Kidney (tissue), 13 donors: ENCODE measurements at regions not wholly inside any gene's neighbourhood (a gene's known extent, or its start where the extent isn't known, plus 50 kb on each side); places are given as distances from the start of the nearest gene placed in this dataset.
A peak's percentile ranks its signal among the peaks of the same experiment; 100 is the strongest.

Experiments used
- DNase-seq, 5 donors: peaks; one replicate each; pipeline ENCODE4 v3.0.0-alpha.2; 2013 to 2020
- FAIRE-seq: peaks from 2 replicates; lab custom pipeline; 2012; peaks lifted over from hg19 to GRCh38; lab: Jason Lieb, UNC
- H3K27ac ChIP-seq, 2 donors: one replicate each; pipeline ENCODE4 v1.7.0; 2013; ENCODE audit warnings: low read depth in 2 of 2, low read length in 2 of 2, inconsistent platforms in 1 of 2
- H3K27me3 ChIP-seq: one replicate; pipeline ENCODE4 v1.7.1; 2013; ENCODE audit warnings: low read length, inconsistent platforms; ENCODE audit not compliant: control insufficient read depth, insufficient read depth
- H3K36me3 ChIP-seq, 3 donors: one replicate each; pipeline versions ENCODE4 v1.7.0 to v1.7.1; 2013; ENCODE audit warnings: low read length in 3 of 3, control low read depth in 1 of 3, inconsistent platforms in 1 of 3; ENCODE audit not compliant: insufficient read depth in 3 of 3, control insufficient read depth in 2 of 3
- H3K4me1 ChIP-seq, 3 donors: one replicate each; pipeline versions ENCODE4 v1.7.0 to v1.7.1; 2013; ENCODE audit warnings: low read length in 3 of 3, inconsistent platforms in 1 of 3, low read depth in 1 of 3; ENCODE audit not compliant: control insufficient read depth in 2 of 3, insufficient read depth in 2 of 3
- H3K4me3 ChIP-seq, 3 donors: one replicate each; pipeline versions ENCODE4 v1.7.0 to v1.8.1; 2013; ENCODE audit warnings: low read length in 3 of 3, control low read depth in 1 of 3, inconsistent platforms in 1 of 3
- H3K9ac ChIP-seq, 3 donors: one replicate each; pipeline versions ENCODE4 v1.7.0 to v1.7.1; 2013; ENCODE audit warnings: low read length in 3 of 3, control low read depth in 1 of 3, inconsistent platforms in 1 of 3
- H3K9me3 ChIP-seq, 3 donors: one replicate each; pipeline versions ENCODE4 v1.7.0 to v1.7.1; 2013; ENCODE audit warnings: low read length in 3 of 3, control low read depth in 1 of 3, inconsistent platforms in 1 of 3; ENCODE audit not compliant: control insufficient read depth in 2 of 3, insufficient read depth in 1 of 3
- CTCF ChIP-seq: IDR thresholded peaks from 3 replicates; pipeline ENCODE4 v1.5.1; 2012; ENCODE audit warnings: mild to moderate bottlenecking, moderate library complexity, borderline replicate concordance; ENCODE audit not compliant: insufficient read depth; ENCODE audit errors: extremely low read depth
- intact Hi-C: fragments of 100-400 bp; cut with DNase I; formaldehyde crosslinking; loops from one replicate; pipeline ENCODE4 v1.11.1; 2022
- donor health status: control.
- donor health status: control.
- donor health status: control.
- donor health status: control.
- donor health status: control.
- donor health status: DM: yes; HTN: yes; CAD: no.
- donor health status: Normal renal cell carcinoma (clear cell type).

GRCh38 chr5:172545291-172545801, 91.0 kb upstream of the SH3PXD2B start:
- Histone ChIP-seq H3K27ac (no peak overlapping the region), H3K9me3 (no peaks in the 10 kb centered on the region), H3K4me1 (peaks cover 0 to 3% (median 0%) of the 10 kb centered on the region in 3 donors), H3K4me3 (no peak overlapping the region), H3K36me3 (no peaks in the 10 kb centered on the region), H3K27me3 (no peaks in the 10 kb centered on the region), H3K9ac (no peak overlapping the region)
- intact Hi-C loops = no loop called here
- no peak for FAIRE-seq
- peak in 1 of 5 donors; percentile 31 for DNase-seq
- no peak for TF ChIP-seq CTCF

- DNase-seq = peak in 1 of 5 donors; percentile 16
- no peak for FAIRE-seq
Observed at GRCh38 chr5:172544371-172545095, 90.2 kb upstream of the SH3PXD2B start.

GRCh38 chr5:172543484-172544298, 89.4 kb upstream of the SH3PXD2B start:
- DNase-seq (peak in 1 of 5 donors; percentile 22), FAIRE-seq (no peak)
- intact Hi-C loops = no loop called here
- H3K4me1 ChIP-seq = no peaks in the 10 kb centered on the region
- H3K9ac ChIP-seq = no peak overlapping the region
- no peaks in the 10 kb centered on the region for H3K9me3 ChIP-seq
- no peak for TF ChIP-seq CTCF
- H3K27ac ChIP-seq = no peak overlapping the region
- no peaks in the 10 kb centered on the region for H3K36me3 ChIP-seq
- no peak overlapping the region for H3K4me3 ChIP-seq
- H3K27me3 ChIP-seq = no peaks in the 10 kb centered on the region

More at GRCh38 chr5:172544371-172545095, 90.2 kb upstream of the SH3PXD2B start:
- intact Hi-C loops = no loop called here
- Histone ChIP-seq H3K9ac (no peak overlapping the region), H3K27me3 (no peaks in the 10 kb centered on the region), H3K27ac (no peak overlapping the region), H3K4me1 (no peaks in the 10 kb centered on the region), H3K9me3 (no peaks in the 10 kb centered on the region), H3K36me3 (no peaks in the 10 kb centered on the region), H3K4me3 (no peak overlapping the region)
- no peak for TF ChIP-seq CTCF
